Smooth muscle cell (in vitro differentiated cells): ENCODE measurements at regions not wholly inside any gene's neighbourhood (a gene's known extent, or its start where the extent isn't known, plus 50 kb on each side); places are given as distances from the start of the nearest gene placed in this dataset.

Source experiments
- DNase-seq: peaks from one replicate; lab custom pipeline; 2025; ENCODE audit not compliant: unreplicated experiment; lab: John Stamatoyannopoulos, UW
- H2AFZ ChIP-seq: fragments of 200-600 bp; sonication (generic); 2 replicates; pipeline ENCODE4 v1.6.0; 2016; ENCODE audit warnings: antibody characterized with exemption, low read depth, mild to moderate bottlenecking
- H3F3A ChIP-seq: fragments of 200-600 bp; sonication (generic); 2 replicates; pipeline ENCODE4 v1.6.0; 2017; ENCODE audit warnings: antibody characterized with exemption, low read depth
- H3K27ac ChIP-seq: fragments of 200-600 bp; sonication (generic); 2 replicates; pipeline ENCODE4 v1.5.1; 2016; ENCODE audit warnings: low read depth, mild to moderate bottlenecking
- H3K27me3 ChIP-seq: fragments of 200-600 bp; sonication (generic); 2 replicates; pipeline ENCODE4 v1.6.1; 2016; ENCODE audit warnings: low read depth, mild to moderate bottlenecking
- H3K36me3 ChIP-seq: fragments of 200-600 bp; sonication (generic); 2 replicates; pipeline ENCODE4 v1.5.1; 2016; ENCODE audit warnings: low read depth
- H3K4me1 ChIP-seq: fragments of 200-600 bp; sonication (generic); 2 replicates; pipeline ENCODE4 v1.5.1; 2016; ENCODE audit warnings: low read depth
- H3K4me2 ChIP-seq: fragments of 200-600 bp; sonication (generic); 2 replicates; pipeline ENCODE4 v1.6.0; 2016; ENCODE audit warnings: mild to moderate bottlenecking
- H3K4me3 ChIP-seq: fragments of 200-600 bp; sonication (generic); 2 replicates; pipeline ENCODE4 v1.5.1; 2016; ENCODE audit warnings: mild to moderate bottlenecking
- H3K79me2 ChIP-seq: fragments of 200-600 bp; sonication (generic); 2 replicates; pipeline ENCODE4 v1.6.0; 2016; ENCODE audit warnings: low read depth, mild to moderate bottlenecking
- H3K9ac ChIP-seq: fragments of 200-600 bp; sonication (generic); 2 replicates; pipeline ENCODE4 v1.6.0; 2016; ENCODE audit warnings: low read depth
- H3K9me3 ChIP-seq: fragments of 200-600 bp; sonication (generic); replicated peaks from 2 replicates; pipeline ENCODE4 v1.5.1; 2016; ENCODE audit warnings: low read depth
- H4K20me1 ChIP-seq: fragments of 200-600 bp; sonication (generic); 2 replicates; pipeline ENCODE4 v1.6.0; 2016; ENCODE audit warnings: low read depth
- CTCF ChIP-seq: fragments of 200-600 bp; sonication (generic); IDR thresholded peaks from 2 replicates; pipeline ENCODE4 v1.5.1; 2017; ENCODE audit warnings: borderline replicate concordance, mild to moderate bottlenecking, antibody characterized with exemption; ENCODE audit not compliant: insufficient read depth, poor library complexity, severe bottlenecking
- WGBS: methylation state at CpG from one replicate; pipeline ENCODE4 v1.1.7; 2016; ENCODE audit warnings: low lambda C conversion rate; 5-methylcytosine and 5-hydroxymethylcytosine counted together

GRCh38 chr17:13140750-13141149 lies 122.9 kb upstream of the ELAC2 start:
- Histone ChIP-seq H2AFZ (no peak overlapping the region), H3K27me3 (no peaks in the 10 kb centered on the region), H3K4me2 (no peak overlapping the region), H3F3A (no peaks in the 10 kb centered on the region), H3K36me3 (no peaks in the 10 kb centered on the region), H3K27ac (no peak overlapping the region), H3K4me1 (peaks cover 10% of the 10 kb centered on the region), H3K9me3 (no peaks in the 10 kb centered on the region), H3K4me3 (no peak overlapping the region), H3K9ac (no peak overlapping the region), H3K79me2 (no peaks in the 10 kb centered on the region), H4K20me1 (no peaks in the 10 kb centered on the region)
- WGBS, result 39% methylated on average over 2 of the region's 2 CpGs
- no peak for DNase-seq
- peak; percentile 17 for TF ChIP-seq CTCF

- H3K27ac ChIP-seq, result no peak overlapping the region
- H3K79me2 ChIP-seq, result no peaks in the 10 kb centered on the region
- no peaks in the 10 kb centered on the region for H3K27me3 ChIP-seq
- no peaks in the 10 kb centered on the region for H3K36me3 ChIP-seq
- 43% methylated on average over 4 of the region's 5 CpGs for WGBS
- H3K4me2 ChIP-seq, result no peak overlapping the region
- no peak overlapping the region for H2AFZ ChIP-seq
- H4K20me1 ChIP-seq, result no peaks in the 10 kb centered on the region
- no peak overlapping the region for H3K9ac ChIP-seq
- H3K9me3 ChIP-seq, result no peaks in the 10 kb centered on the region
- H3K4me3 ChIP-seq, result no peak overlapping the region
- TF ChIP-seq CTCF, result no peak
- H3K4me1 ChIP-seq, result peaks cover 5% of the 10 kb centered on the region
- H3F3A ChIP-seq, result no peaks in the 10 kb centered on the region
- no peak for DNase-seq
Measured at GRCh38 chr17:13135506-13135905, 117.7 kb upstream of the ELAC2 start.

- Histone ChIP-seq H3K79me2 (no peaks in the 10 kb centered on the region), H3K9ac (no peak overlapping the region), H3K4me1 (peaks cover 5% of the 10 kb centered on the region), H3K36me3 (no peaks in the 10 kb centered on the region), H2AFZ (no peak overlapping the region), H3K4me2 (no peak overlapping the region), H3K27me3 (no peaks in the 10 kb centered on the region), H3K27ac (no peak overlapping the region), H3K4me3 (no peak overlapping the region), H4K20me1 (no peaks in the 10 kb centered on the region), H3K9me3 (no peaks in the 10 kb centered on the region), H3F3A (no peaks in the 10 kb centered on the region)
- WGBS, result 38% methylated on average over 1 of the region's 1 CpG
- DNase-seq, result no peak
- no peak for TF ChIP-seq CTCF
Measured at GRCh38 chr17:13134076-13134475, 116.2 kb upstream of the ELAC2 start.

- Histone ChIP-seq H2AFZ (no peak overlapping the region), H3K4me2 (no peak overlapping the region), H4K20me1 (no peaks in the 10 kb centered on the region), H3K4me3 (no peak overlapping the region), H3K27ac (no peak overlapping the region), H3K27me3 (no peaks in the 10 kb centered on the region), H3K4me1 (peaks cover 5% of the 10 kb centered on the region), H3K79me2 (no peaks in the 10 kb centered on the region), H3K9ac (no peak overlapping the region), H3F3A (no peaks in the 10 kb centered on the region), H3K36me3 (no peaks in the 10 kb centered on the region), H3K9me3 (no peaks in the 10 kb centered on the region)
- 63% methylated on average over 5 of the region's 5 CpGs for WGBS
- TF ChIP-seq CTCF, result no peak
- no peak for DNase-seq
Measured at GRCh38 chr17:13131225-13131624, 113.4 kb upstream of the ELAC2 start.
